AG09319 (cell line): ENCODE measurements at regions not wholly inside any gene's neighbourhood (a gene's known extent, or its start where the extent isn't known, plus 50 kb on each side); places are given as distances from the start of the nearest gene placed in this dataset.
"Not testable (repeated sequence)": the region's sequence is repeated elsewhere in the genome, so short reads cannot be mapped to it uniquely, and the experiment has no call there.

Experiments
- DNase-seq: peaks from one replicate; pipeline ENCODE4 v3.0.0-alpha.2; 2010; ENCODE audit warnings: low read depth; ENCODE audit errors: extremely low read depth
- CTCF ChIP-seq: IDR thresholded peaks from 2 replicates; pipeline ENCODE4 v1.5.1; 2011; ENCODE audit warnings: low read depth, mild to moderate bottlenecking, inconsistent platforms, low read length, moderate library complexity

- DNase-seq, result no peak
- TF ChIP-seq CTCF, result no peak
These were observed 213.7 kb downstream of the TEX13C start for GRCh38 chrX:125533352-125533751.

- TF ChIP-seq CTCF, result no peak
- DNase-seq, result no peak
These were observed 224.5 kb downstream of the TEX13C start for GRCh38 chrX:125544031-125544660.

- TF ChIP-seq CTCF, result no peak
- DNase-seq, result no peak
These were observed 225.2 kb downstream of the TEX13C start for GRCh38 chrX:125544856-125545255.

- DNase-seq, result no peak
These were observed 257.8 kb downstream of the TEX13C start for GRCh38 chrX:125577479-125577878.

GRCh38 chrX:125604448-125604847, 284.8 kb downstream of the TEX13C start:
- TF ChIP-seq CTCF, result no peak
- DNase-seq, result no peak

More at GRCh38 chrX:125577479-125577878, 257.8 kb downstream of the TEX13C start:
- no peak for TF ChIP-seq CTCF

- DNase-seq, result no peak
- TF ChIP-seq CTCF, result no peak
These were observed 285.5 kb downstream of the TEX13C start for GRCh38 chrX:125605145-125605544.

- not testable (repeated sequence) for DNase-seq
These were observed 295.1 kb downstream of the TEX13C start for GRCh38 chrX:125614591-125615343.
